Prostate gland (tissue), 2 donors: ENCODE measurements at regions not wholly inside any gene's neighbourhood (a gene's known extent, or its start where the extent isn't known, plus 50 kb on each side); places are given as distances from the start of the nearest gene placed in this dataset.

ENCODE experiments used
- CTCF ChIP-seq, 4 experiments: fragments of 200-600 bp in 2 of 4; fragments of 450-650 bp in 2 of 4; sonication (generic) in 2 of 4; IDR thresholded peaks; 1 replicate in 3 of 4; 2 replicates in 1 of 4; pipeline ENCODE4 v1.5.1; 2016 to 2019; ENCODE audit warnings: antibody characterized with exemption in 4 of 4, mild to moderate bottlenecking in 2 of 4, moderate library complexity in 2 of 4
- POLR2A ChIP-seq: fragments of 450-650 bp; IDR thresholded peaks from one replicate; pipeline ENCODE4 v1.6.1; 2016; ENCODE audit warnings: antibody characterized with exemption, mild to moderate bottlenecking
- POLR2AphosphoS5 ChIP-seq: sonication (generic); formaldehyde crosslinking; IDR thresholded peaks from one replicate; pipeline ENCODE4 v1.6.1; 2017; ENCODE audit warnings: antibody characterized with exemption

DNA sequence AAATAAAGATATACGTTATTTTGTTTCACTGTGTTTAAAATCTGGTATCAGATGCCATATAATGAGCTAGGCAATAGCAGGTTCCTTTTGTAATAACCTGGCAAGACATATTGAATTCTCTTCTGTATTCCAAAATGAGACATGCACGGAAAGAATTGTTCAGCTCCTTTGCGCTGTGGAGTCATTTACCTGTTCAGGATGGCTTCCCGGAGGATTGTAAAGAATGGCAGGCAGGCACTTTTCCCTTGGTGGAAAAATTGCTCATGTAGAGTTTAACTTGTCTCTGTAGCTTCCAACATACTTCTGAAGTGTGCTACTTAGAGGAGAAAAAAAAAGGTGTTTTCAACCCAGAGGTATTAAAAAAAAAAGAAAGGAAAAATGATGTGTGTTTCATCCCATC, 805.2 kb downstream of the GALC start:
- no peak for TF ChIP-seq CTCF (IDR thresholded peaks at IDR 0.05)
- TF ChIP-seq POLR2A: no peak
- no peak for TF ChIP-seq POLR2AphosphoS5
